ENCODE measurements at regions not wholly inside any gene's neighbourhood (a gene's known extent, or its start where the extent isn't known, plus 50 kb on each side); places are given as distances from the start of the nearest gene placed in this dataset.
"Not testable (repeated sequence)": the region's sequence is repeated elsewhere in the genome, so short reads cannot be mapped to it uniquely, and the experiment has no call there.

- H3K4me3 ChIP-seq (ENCODE audit: low read depth, low read length) = no peak overlapping the region
Observed at GRCh38 chr5:91243852-91244251, 139.3 kb downstream of the ARRDC3 start.

- no peak overlapping the region for H3K4me3 ChIP-seq (ENCODE audit: low read depth, low read length)
Observed at GRCh38 chr5:91243286-91243685, 139.8 kb downstream of the ARRDC3 start.

GRCh38 chr5:91241460-91241859 is 141.7 kb downstream of the ARRDC3 start:
- H3K4me3 ChIP-seq (ENCODE audit: low read depth, low read length) = not testable (repeated sequence)

- H3K4me3 ChIP-seq (ENCODE audit: low read depth, low read length) = no peak overlapping the region
Observed at GRCh38 chr5:91240175-91240574, 142.9 kb downstream of the ARRDC3 start.

- no peak overlapping the region for H3K4me3 ChIP-seq (ENCODE audit: low read depth, low read length)
Observed at GRCh38 chr5:91235271-91235694, 147.8 kb downstream of the ARRDC3 start.

- no peak overlapping the region for H3K4me3 ChIP-seq (ENCODE audit: low read depth, low read length)
Observed at GRCh38 chr5:91232523-91232922, 150.6 kb downstream of the ARRDC3 start.

- no peak overlapping the region for H3K4me3 ChIP-seq (ENCODE audit: low read depth, low read length)
Observed at GRCh38 chr5:91229031-91229727, 153.9 kb downstream of the ARRDC3 start.

- no peak overlapping the region for H3K4me3 ChIP-seq (ENCODE audit: low read depth, low read length)
Observed at GRCh38 chr5:91228188-91228587, 154.9 kb downstream of the ARRDC3 start.

- H3K4me3 ChIP-seq (ENCODE audit: low read depth, low read length) = no peak overlapping the region
Observed at GRCh38 chr5:91225848-91226686, 157.1 kb downstream of the ARRDC3 start.

GRCh38 chr5:91224969-91225368 is 158.1 kb downstream of the ARRDC3 start:
- H3K4me3 ChIP-seq (ENCODE audit: low read depth, low read length) = no peak overlapping the region

GRCh38 chr5:91224456-91224855 is 158.7 kb downstream of the ARRDC3 start:
- H3K4me3 ChIP-seq (ENCODE audit: low read depth, low read length) = no peak overlapping the region

- no peak overlapping the region for H3K4me3 ChIP-seq (ENCODE audit: low read depth, low read length)
Observed at GRCh38 chr5:91223886-91224285, 159.2 kb downstream of the ARRDC3 start.

GRCh38 chr5:91222482-91222881 is 160.6 kb downstream of the ARRDC3 start:
- no peak overlapping the region for H3K4me3 ChIP-seq (ENCODE audit: low read depth, low read length)

GRCh38 chr5:91221917-91222316 is 161.2 kb downstream of the ARRDC3 start:
- no peak overlapping the region for H3K4me3 ChIP-seq (ENCODE audit: low read depth, low read length)

- no peak overlapping the region for H3K4me3 ChIP-seq (ENCODE audit: low read depth, low read length)
Observed at GRCh38 chr5:91219803-91220371, 163.2 kb downstream of the ARRDC3 start.

- no peak overlapping the region for H3K4me3 ChIP-seq (ENCODE audit: low read depth, low read length)
Observed at GRCh38 chr5:91219091-91219802, 163.9 kb downstream of the ARRDC3 start.

GRCh38 chr5:91217859-91218258 is 165.3 kb downstream of the ARRDC3 start:
- H3K4me3 ChIP-seq (ENCODE audit: low read depth, low read length) = no peak overlapping the region

- no peak overlapping the region for H3K4me3 ChIP-seq (ENCODE audit: low read depth, low read length)
Observed at GRCh38 chr5:91214571-91214970, 168.5 kb downstream of the ARRDC3 start.

Measured in iPS-11a (cell line).